Neural progenitor cell (in vitro differentiated cells): ENCODE measurements at regions not wholly inside any gene's neighbourhood (a gene's known extent, or its start where the extent isn't known, plus 50 kb on each side); places are given as distances from the start of the nearest gene placed in this dataset.

Experiments used
- DNase-seq: peaks from one replicate; pipeline ENCODE4 v3.0.0-alpha.2; 2016; ENCODE audit warnings: low spot score
- H2AFZ ChIP-seq: fragments of 200-600 bp; sonication (generic); replicated peaks from 2 replicates; pipeline ENCODE4 v1.6.1; 2016; ENCODE audit warnings: antibody characterized with exemption
- H3F3A ChIP-seq: fragments of 200-600 bp; sonication (generic); 2 replicates; pipeline ENCODE4 v1.6.1; 2016; ENCODE audit warnings: antibody characterized with exemption, low read depth
- H3K27ac ChIP-seq: fragments of 200-600 bp; sonication (generic); 2 replicates; pipeline ENCODE4 v1.5.1; 2016; ENCODE audit warnings: mild to moderate bottlenecking
- H3K27me3 ChIP-seq: fragments of 200-600 bp; sonication (generic); 2 replicates; pipeline ENCODE4 v1.6.1; 2016; ENCODE audit warnings: mild to moderate bottlenecking, moderate library complexity
- H3K36me3 ChIP-seq: fragments of 200-600 bp; sonication (generic); 2 replicates; pipeline ENCODE4 v1.5.1; 2016
- H3K4me1 ChIP-seq: fragments of 200-600 bp; sonication (generic); 2 replicates; pipeline ENCODE4 v1.6.1; 2016; ENCODE audit warnings: mixed run types
- H3K4me2 ChIP-seq: fragments of 200-600 bp; sonication (generic); 2 replicates; pipeline ENCODE4 v1.6.1; 2016
- H3K4me3 ChIP-seq: fragments of 200-600 bp; sonication (generic); 2 replicates; pipeline ENCODE4 v1.5.1; 2016
- H3K79me2 ChIP-seq: fragments of 200-600 bp; sonication (generic); 2 replicates; pipeline ENCODE4 v1.6.1; 2016; ENCODE audit warnings: low read depth
- H3K9ac ChIP-seq: fragments of 200-600 bp; sonication (generic); 2 replicates; pipeline ENCODE4 v1.6.1; 2016
- H3K9me3 ChIP-seq: fragments of 200-600 bp; sonication (generic); 2 replicates; pipeline ENCODE4 v1.5.1; 2016; ENCODE audit warnings: low read depth
- H4K20me1 ChIP-seq: fragments of 200-600 bp; sonication (generic); 2 replicates; pipeline ENCODE4 v1.6.1; 2016; ENCODE audit warnings: low read depth
- H3K27ac Mint-ChIP-seq: 3 replicates; pipeline ENCODE4 v1.8.0; 2021; ENCODE audit warnings: mixed read lengths
- H3K27me3 Mint-ChIP-seq: 2 replicates; pipeline ENCODE4 v1.8.0; 2022; ENCODE audit warnings: low read depth, mild to moderate bottlenecking, inconsistent platforms, moderate library complexity, mixed read lengths; ENCODE audit not compliant: insufficient read depth
- H3K36me3 Mint-ChIP-seq: 3 replicates; pipeline ENCODE4 v1.8.0; 2021; ENCODE audit warnings: mixed read lengths
- H3K4me1 Mint-ChIP-seq: 3 replicates; pipeline ENCODE4 v1.8.0; 2021; ENCODE audit warnings: mixed read lengths
- H3K4me3 Mint-ChIP-seq: 3 replicates; pipeline ENCODE4 v1.8.0; 2021; ENCODE audit warnings: mild to moderate bottlenecking, moderate library complexity, mixed read lengths
- H3K9me3 Mint-ChIP-seq: 3 replicates; pipeline ENCODE4 v1.8.0; 2020; ENCODE audit warnings: mixed read lengths
- CTCF ChIP-seq: fragments of 200-600 bp; sonication (generic); IDR thresholded peaks from 2 replicates; pipeline ENCODE4 v1.5.1; 2017; ENCODE audit warnings: antibody characterized with exemption, mild to moderate bottlenecking
- EZH2 ChIP-seq: fragments of 200-600 bp; sonication (generic); IDR thresholded peaks from 2 replicates; pipeline ENCODE4 v1.6.1; 2017; ENCODE audit warnings: antibody characterized with exemption, mild to moderate bottlenecking, moderate library complexity
- EZH2phosphoT487 ChIP-seq: fragments of 200-600 bp; sonication (generic); IDR thresholded peaks from 2 replicates; pipeline ENCODE4 v1.6.1; 2017; ENCODE audit warnings: antibody characterized with exemption

- H3K4me3 Mint-ChIP-seq, result no peak overlapping the region
- Histone ChIP-seq H3K27ac (peak overlapping the region; percentile 25), H3K4me3 (no peak overlapping the region), H3K79me2 (no peaks in the 10 kb centered on the region), H3K9ac (no peak overlapping the region), H3K27me3 (no peaks in the 10 kb centered on the region), H3F3A (peaks cover 24% of the 10 kb centered on the region), H3K4me2 (peak overlapping the region; percentile 42), H3K9me3 (no peaks in the 10 kb centered on the region), H3K4me1 (peaks cover 38% of the 10 kb centered on the region), H2AFZ (no peak overlapping the region), H3K36me3 (no peaks in the 10 kb centered on the region), H4K20me1 (no peaks in the 10 kb centered on the region)
- no peak for TF ChIP-seq EZH2
- peaks cover 55% of the 10 kb centered on the region for H3K4me1 Mint-ChIP-seq
- H3K36me3 Mint-ChIP-seq, result no peaks in the 10 kb centered on the region
- H3K9me3 Mint-ChIP-seq, result peaks cover 2% of the 10 kb centered on the region
- peak; percentile 75 for DNase-seq
- H3K27me3 Mint-ChIP-seq, result peaks cover 14% of the 10 kb centered on the region
- H3K27ac Mint-ChIP-seq, result peak overlapping the region; percentile 87
Observed at GRCh38 chr6:170152989-170153388, 137.9 kb downstream of the DLL1 start.

GRCh38 chr6:170152124-170152926 lies 138.6 kb downstream of the DLL1 start:
- no peaks in the 10 kb centered on the region for H3K9me3 Mint-ChIP-seq
- peaks cover 10% of the 10 kb centered on the region for H3K27me3 Mint-ChIP-seq
- DNase-seq, result peak; percentile 59
- H2AFZ ChIP-seq, result peak overlapping the region; percentile 3
- H3K4me3 ChIP-seq, result no peak overlapping the region
- peaks cover 59% of the 10 kb centered on the region for H3K4me1 Mint-ChIP-seq
- H3K27ac Mint-ChIP-seq, result peak overlapping the region; percentile 74
- no peak overlapping the region for H3K4me3 Mint-ChIP-seq
- no peaks in the 10 kb centered on the region for H4K20me1 ChIP-seq
- H3K79me2 ChIP-seq, result no peaks in the 10 kb centered on the region
- H3K27me3 ChIP-seq, result no peaks in the 10 kb centered on the region
- no peaks in the 10 kb centered on the region for H3K36me3 Mint-ChIP-seq
- H3K4me2 ChIP-seq, result peak overlapping the region; percentile 42
- H3K36me3 ChIP-seq, result no peaks in the 10 kb centered on the region
- no peaks in the 10 kb centered on the region for H3K9me3 ChIP-seq
- H3F3A ChIP-seq, result peaks cover 24% of the 10 kb centered on the region
- TF ChIP-seq CTCF (no peak), EZH2 (no peak), EZH2phosphoT487 (no peak)
- H3K9ac ChIP-seq, result no peak overlapping the region
- H3K4me1 ChIP-seq, result peaks cover 40% of the 10 kb centered on the region
- peak overlapping the region; percentile 25 for H3K27ac ChIP-seq

- peak overlapping the region; percentile 42 for H3K4me2 ChIP-seq
- H3K36me3 ChIP-seq, result no peaks in the 10 kb centered on the region
- H3K27me3 ChIP-seq, result no peaks in the 10 kb centered on the region
- Mint-ChIP-seq H3K4me3 (no peak overlapping the region), H3K27ac (peak overlapping the region; percentile 74), H3K4me1 (peaks cover 65% of the 10 kb centered on the region), H3K9me3 (no peaks in the 10 kb centered on the region), H3K36me3 (no peaks in the 10 kb centered on the region), H3K27me3 (peaks cover 10% of the 10 kb centered on the region)
- H3K4me1 ChIP-seq, result peaks cover 40% of the 10 kb centered on the region
- no peak for DNase-seq
- H3K79me2 ChIP-seq, result no peaks in the 10 kb centered on the region
- H3K9me3 ChIP-seq, result no peaks in the 10 kb centered on the region
- no peaks in the 10 kb centered on the region for H4K20me1 ChIP-seq
- TF ChIP-seq EZH2 (no peak), CTCF (no peak), EZH2phosphoT487 (no peak)
- peak overlapping the region; percentile 34 for H2AFZ ChIP-seq
- H3K27ac ChIP-seq, result no peak overlapping the region
- H3F3A ChIP-seq, result peaks cover 24% of the 10 kb centered on the region
- no peak overlapping the region for H3K9ac ChIP-seq
- H3K4me3 ChIP-seq, result no peak overlapping the region
Observed at GRCh38 chr6:170151804-170152123, 139.1 kb downstream of the DLL1 start.

GRCh38 chr6:170151321-170151771 lies 139.5 kb downstream of the DLL1 start:
- Histone ChIP-seq H3K4me2 (no peak overlapping the region), H3K79me2 (no peaks in the 10 kb centered on the region), H2AFZ (peak overlapping the region; percentile 34), H4K20me1 (no peaks in the 10 kb centered on the region), H3F3A (peaks cover 24% of the 10 kb centered on the region), H3K4me3 (no peak overlapping the region), H3K4me1 (peaks cover 40% of the 10 kb centered on the region), H3K36me3 (no peaks in the 10 kb centered on the region), H3K9me3 (no peaks in the 10 kb centered on the region), H3K9ac (no peak overlapping the region), H3K27ac (no peak overlapping the region), H3K27me3 (no peaks in the 10 kb centered on the region)
- Mint-ChIP-seq H3K4me3 (peak overlapping the region; percentile 41), H3K27me3 (peaks cover 10% of the 10 kb centered on the region), H3K36me3 (no peaks in the 10 kb centered on the region), H3K9me3 (no peaks in the 10 kb centered on the region), H3K4me1 (peaks cover 67% of the 10 kb centered on the region), H3K27ac (peak overlapping the region; percentile 74)
- no peak for TF ChIP-seq CTCF
- no peak for TF ChIP-seq EZH2phosphoT487
- no peak for TF ChIP-seq EZH2
- peak; percentile 51 for DNase-seq
